Inflammatory macrophage treated with lipopolysaccharide for 1 hour (primary cell): ENCODE measurements at regions not wholly inside any gene's neighbourhood (a gene's known extent, or its start where the extent isn't known, plus 50 kb on each side); places are given as distances from the start of the nearest gene placed in this dataset.
"Not testable (repeated sequence)": the region's sequence is repeated elsewhere in the genome, so short reads cannot be mapped to it uniquely, and the experiment has no call there.

Source experiments
- DNase-seq, 2 donors: peaks; one replicate each; pipeline ENCODE4 v3.0.0-alpha.2; 2020 to 2022

- not testable (repeated sequence) for DNase-seq
These were observed 122.9 kb upstream of the PHYHIPL start for GRCh38 chr10:59053502-59053901.

- DNase-seq, result no peak
These were observed 121.4 kb upstream of the PHYHIPL start for GRCh38 chr10:59055045-59055444.

GRCh38 chr10:59057345-59057744 lies 119.1 kb upstream of the PHYHIPL start:
- no peak for DNase-seq

- no peak for DNase-seq
These were observed 115.6 kb upstream of the PHYHIPL start for GRCh38 chr10:59060852-59061251.

- no peak for DNase-seq
These were observed 113.0 kb upstream of the PHYHIPL start for GRCh38 chr10:59063491-59063890.

GRCh38 chr10:59064080-59064692 lies 112.3 kb upstream of the PHYHIPL start:
- DNase-seq, result no peak

GRCh38 chr10:59064759-59065539 lies 111.5 kb upstream of the PHYHIPL start:
- no peak for DNase-seq

- no peak for DNase-seq
These were observed 107.8 kb upstream of the PHYHIPL start for GRCh38 chr10:59068581-59069191.

GRCh38 chr10:59072038-59072437 lies 104.4 kb upstream of the PHYHIPL start:
- DNase-seq, result no peak

- DNase-seq, result no peak
These were observed 102.9 kb upstream of the PHYHIPL start for GRCh38 chr10:59073456-59074053.

GRCh38 chr10:59075576-59075975 lies 100.9 kb upstream of the PHYHIPL start:
- no peak for DNase-seq

- no peak for DNase-seq
These were observed 98.6 kb upstream of the PHYHIPL start for GRCh38 chr10:59077855-59078254.

- DNase-seq, result no peak
These were observed 97.5 kb upstream of the PHYHIPL start for GRCh38 chr10:59078978-59079377.

- no peak for DNase-seq
These were observed 96.8 kb upstream of the PHYHIPL start for GRCh38 chr10:59079386-59080226.

- no peak for DNase-seq
These were observed 94.2 kb upstream of the PHYHIPL start for GRCh38 chr10:59082249-59082648.

- no peak for DNase-seq
These were observed 91.4 kb upstream of the PHYHIPL start for GRCh38 chr10:59085054-59085453.

GRCh38 chr10:59085711-59086502 lies 90.5 kb upstream of the PHYHIPL start:
- DNase-seq, result no peak

GRCh38 chr10:59087486-59087885 lies 89.0 kb upstream of the PHYHIPL start:
- no peak for DNase-seq

- no peak for DNase-seq
These were observed 87.4 kb upstream of the PHYHIPL start for GRCh38 chr10:59088912-59089573.

- DNase-seq, result no peak
These were observed 85.4 kb upstream of the PHYHIPL start for GRCh38 chr10:59090817-59091622.
